GM12892 (cell line): ENCODE measurements at regions not wholly inside any gene's neighbourhood (a gene's known extent, or its start where the extent isn't known, plus 50 kb on each side); places are given as distances from the start of the nearest gene placed in this dataset.

Experiments
- POLR2A ChIP-seq: IDR thresholded peaks from 2 replicates; pipeline ENCODE4 v1.6.1; 2011; ENCODE audit warnings: low read depth, low read length, control low read depth
- POLR2AphosphoS5 ChIP-seq: IDR thresholded peaks from 2 replicates; pipeline ENCODE4 v1.6.1; 2011; ENCODE audit warnings: low read depth, low read length, control low read depth
- TAF1 ChIP-seq: IDR thresholded peaks from 2 replicates; pipeline ENCODE4 v1.6.1; 2011; ENCODE audit warnings: low read depth, mild to moderate bottlenecking, control low read depth, low read length, borderline replicate concordance

GRCh38 chr4:38511702-38512101, 152.3 kb upstream of the KLF3 start:
- TF ChIP-seq POLR2A: no peak
- no peak for TF ChIP-seq POLR2AphosphoS5
- TF ChIP-seq TAF1: no peak
